ENCODE measurements at regions not wholly inside any gene's neighbourhood (a gene's known extent, or its start where the extent isn't known, plus 50 kb on each side); places are given as distances from the start of the nearest gene placed in this dataset.

- POLR2A ChIA-PET = no interaction called here
- no peak overlapping the region for H3K27ac Mint-ChIP-seq
These were observed 180.6 kb downstream of the TFAP2C start for GRCh38 chr20:56809668-56810067.

GRCh38 chr20:56810141-56810540, 181.0 kb downstream of the TFAP2C start:
- H3K4me3 Mint-ChIP-seq = no peak overlapping the region
- no peaks in the 10 kb centered on the region for H3K36me3 Mint-ChIP-seq (ENCODE audit: low read depth)
- POLR2A ChIA-PET = no interaction called here
- H3K9me3 Mint-ChIP-seq = peaks cover 2% of the 10 kb centered on the region
- no peak for DNase-seq
- H3K27me3 Mint-ChIP-seq = peaks cover 18% of the 10 kb centered on the region
- CTCF ChIA-PET = no interaction called here
- no peak for ATAC-seq
- no peak overlapping the region for H3K27ac Mint-ChIP-seq
- no peaks in the 10 kb centered on the region for H3K4me1 Mint-ChIP-seq (ENCODE audit: low read depth)
- TF ChIP-seq CTCF (IDR thresholded peaks at IDR 0.05) = no peak
- intact Hi-C loops (cut with micrococcal nuclease) = no loop called here

More at GRCh38 chr20:56809668-56810067, 180.6 kb downstream of the TFAP2C start:
- no peaks in the 10 kb centered on the region for H3K4me1 Mint-ChIP-seq (ENCODE audit: low read depth)
- ATAC-seq (no peak), DNase-seq (no peak)
- intact Hi-C loops (cut with micrococcal nuclease) = no loop called here
- peaks cover 18% of the 10 kb centered on the region for H3K27me3 Mint-ChIP-seq
- peaks cover 2% of the 10 kb centered on the region for H3K9me3 Mint-ChIP-seq
- TF ChIP-seq CTCF (IDR thresholded peaks at IDR 0.05) = no peak
- CTCF ChIA-PET = no interaction called here
- H3K4me3 Mint-ChIP-seq = no peak overlapping the region
- no peaks in the 10 kb centered on the region for H3K36me3 Mint-ChIP-seq (ENCODE audit: low read depth)

- no peak for ATAC-seq
- intact Hi-C loops (cut with micrococcal nuclease) = no loop called here
- peaks cover 5% of the 10 kb centered on the region for H3K27me3 Mint-ChIP-seq
- H3K36me3 Mint-ChIP-seq (ENCODE audit: low read depth) = no peaks in the 10 kb centered on the region
- ChIA-PET CTCF (no interaction called here), POLR2A (no interaction called here)
- no peak for DNase-seq
- H3K4me3 Mint-ChIP-seq = no peak overlapping the region
- H3K4me1 Mint-ChIP-seq (ENCODE audit: low read depth) = no peaks in the 10 kb centered on the region
- H3K9me3 Mint-ChIP-seq = peaks cover 4% of the 10 kb centered on the region
- no peak overlapping the region for H3K27ac Mint-ChIP-seq
- no peak for TF ChIP-seq CTCF (IDR thresholded peaks at IDR 0.05)
These were observed 186.7 kb downstream of the TFAP2C start for GRCh38 chr20:56815796-56816195.

GRCh38 chr20:56816349-56816748, 187.2 kb downstream of the TFAP2C start:
- DNase-seq (no peak), ATAC-seq (no peak)
- peaks cover 6% of the 10 kb centered on the region for H3K27me3 Mint-ChIP-seq
- no peaks in the 10 kb centered on the region for H3K4me1 Mint-ChIP-seq (ENCODE audit: low read depth)
- POLR2A ChIA-PET = no interaction called here
- peaks cover 4% of the 10 kb centered on the region for H3K9me3 Mint-ChIP-seq
- H3K27ac Mint-ChIP-seq = no peak overlapping the region
- H3K36me3 Mint-ChIP-seq (ENCODE audit: low read depth) = no peaks in the 10 kb centered on the region
- intact Hi-C loops (cut with micrococcal nuclease) = no loop called here
- H3K4me3 Mint-ChIP-seq = no peak overlapping the region
- CTCF ChIA-PET = no interaction called here
- no peak for TF ChIP-seq CTCF (IDR thresholded peaks at IDR 0.05)

GRCh38 chr20:56817780-56818675, 188.9 kb downstream of the TFAP2C start:
- TF ChIP-seq CTCF (IDR thresholded peaks at IDR 0.05) = no peak
- CTCF ChIA-PET = no interaction called here
- intact Hi-C loops (cut with micrococcal nuclease) = no loop called here
- no peaks in the 10 kb centered on the region for H3K36me3 Mint-ChIP-seq (ENCODE audit: low read depth)
- DNase-seq = no peak
- peaks cover 2% of the 10 kb centered on the region for H3K9me3 Mint-ChIP-seq
- no peak overlapping the region for H3K27ac Mint-ChIP-seq
- ATAC-seq = no peak
- peaks cover 5% of the 10 kb centered on the region for H3K27me3 Mint-ChIP-seq
- no peak overlapping the region for H3K4me3 Mint-ChIP-seq
- POLR2A ChIA-PET = no interaction called here
- H3K4me1 Mint-ChIP-seq (ENCODE audit: low read depth) = no peaks in the 10 kb centered on the region
